Epithelial cell of esophagus (primary cell): ENCODE measurements at regions not wholly inside any gene's neighbourhood (a gene's known extent, or its start where the extent isn't known, plus 50 kb on each side); places are given as distances from the start of the nearest gene placed in this dataset.
"Not testable (repeated sequence)": the region's sequence is repeated elsewhere in the genome, so short reads cannot be mapped to it uniquely, and the experiment has no call there.

ENCODE experiments used
- DNase-seq: peaks from one replicate; pipeline ENCODE4 v3.0.0; 2010; ENCODE audit warnings: low read depth
- H3K4me3 ChIP-seq: 2 replicates; pipeline ENCODE4 v1.5.1; 2011; ENCODE audit warnings: mild to moderate bottlenecking, low read length, control low read depth
- CTCF ChIP-seq: IDR thresholded peaks from 2 replicates; pipeline ENCODE4 v1.5.1; 2011; ENCODE audit warnings: low read depth, mild to moderate bottlenecking, low read length, control low read depth, inconsistent platforms; ENCODE audit not compliant: insufficient read depth; ENCODE audit errors: missing control alignments

- DNase-seq, result no peak
- no peak for TF ChIP-seq CTCF
These were observed 82.9 kb downstream of the ZNF737 start for GRCh38 chr19:20482721-20483120.

DNA sequence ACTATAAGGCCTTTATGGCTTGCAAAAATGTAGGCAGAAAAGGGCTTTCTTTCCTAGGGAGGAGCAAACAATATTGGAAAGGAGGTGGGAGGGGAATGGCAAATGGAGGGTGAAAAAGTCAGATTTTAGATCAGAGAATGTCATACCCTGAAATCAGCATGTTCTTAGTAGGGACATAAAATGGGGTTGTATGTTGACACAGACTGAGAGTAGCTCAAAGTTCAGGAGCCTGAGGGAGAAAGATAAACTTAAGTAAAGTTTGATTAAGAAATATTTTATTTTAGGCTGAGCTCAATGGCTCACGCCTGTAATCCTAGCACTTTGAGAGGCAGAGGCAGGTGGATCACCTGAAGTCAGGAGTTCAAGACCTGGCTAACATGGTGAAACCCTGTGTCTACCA lies 83.8 kb downstream of the ZNF737 start:
- no peak for TF ChIP-seq CTCF
- no peak overlapping the region for H3K4me3 ChIP-seq
- no peak for DNase-seq

More at GRCh38 chr19:20482721-20483120, 82.9 kb downstream of the ZNF737 start:
- no peak overlapping the region for H3K4me3 ChIP-seq

DNA sequence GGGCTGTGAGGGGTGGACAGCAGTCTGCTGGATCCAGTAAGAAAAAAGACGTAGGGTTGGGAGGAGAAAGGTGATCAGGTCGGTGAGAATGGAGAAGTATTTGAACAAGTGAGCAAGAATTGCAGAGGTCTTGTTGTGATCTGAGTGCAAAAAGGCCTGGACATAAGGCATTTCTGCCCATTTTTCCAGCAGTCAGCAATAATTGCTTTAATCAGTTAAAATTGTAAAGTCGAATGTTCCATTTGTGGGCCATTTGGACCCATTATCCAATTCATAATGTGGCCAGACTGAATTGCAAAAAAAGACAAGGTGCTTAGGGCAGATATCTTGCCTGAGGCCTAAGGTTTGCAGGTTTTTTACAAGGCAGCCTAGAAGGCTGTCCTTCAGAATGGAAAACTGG lies 86.1 kb downstream of the ZNF737 start:
- DNase-seq, result no peak
- TF ChIP-seq CTCF, result no peak
- H3K4me3 ChIP-seq, result no peak overlapping the region

GRCh38 chr19:20478936-20479335 lies 86.6 kb downstream of the ZNF737 start:
- H3K4me3 ChIP-seq, result no peak overlapping the region
- no peak for DNase-seq
- TF ChIP-seq CTCF, result no peak

DNA sequence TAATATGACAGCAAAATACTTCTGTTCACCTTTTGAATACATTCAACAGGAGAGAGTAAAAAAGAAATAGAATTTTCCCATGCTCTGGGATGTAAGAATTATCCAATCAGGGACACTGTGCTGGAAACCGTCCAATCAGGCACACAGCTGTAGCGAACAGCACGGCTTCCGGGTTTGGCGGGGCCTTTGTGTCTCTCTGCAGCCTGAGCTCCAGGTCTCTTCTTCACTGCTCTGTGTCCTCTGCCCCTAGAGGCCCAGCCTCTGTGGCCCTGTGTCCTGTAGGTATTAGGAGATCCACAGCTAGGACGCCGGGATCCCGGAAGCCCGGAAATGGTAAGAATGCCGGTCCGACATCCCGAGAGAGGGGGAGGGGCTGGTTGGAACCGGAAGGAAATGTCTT lies 92.7 kb downstream of the ZNF737 start:
- no peak for DNase-seq
- TF ChIP-seq CTCF, result no peak
- H3K4me3 ChIP-seq, result no peak overlapping the region

- H3K4me3 ChIP-seq, result no peak overlapping the region
- DNase-seq, result no peak
- no peak for TF ChIP-seq CTCF
These were observed 94.2 kb downstream of the ZNF737 start for GRCh38 chr19:20471431-20471830.

GRCh38 chr19:20470345-20471135 lies 95.0 kb downstream of the ZNF737 start:
- H3K4me3 ChIP-seq, result no peak overlapping the region
- DNase-seq, result no peak
- TF ChIP-seq CTCF, result no peak

DNA sequence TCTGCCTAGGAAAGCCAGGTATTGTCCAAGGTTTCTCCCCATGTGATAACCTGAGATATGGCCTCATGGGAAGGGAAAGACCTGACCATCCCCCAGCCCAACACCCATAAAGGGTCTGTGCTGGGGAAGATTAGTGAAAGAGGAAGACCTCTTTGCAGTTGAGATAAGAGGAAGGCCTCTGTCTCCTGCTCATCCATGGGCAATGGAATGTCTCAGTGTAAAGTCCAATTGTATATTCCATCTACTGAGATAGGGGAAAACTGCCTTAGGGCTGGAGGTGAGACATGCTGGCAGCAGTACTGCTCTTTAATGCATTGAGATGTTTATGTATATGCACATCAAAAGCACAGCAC lies 99.0 kb downstream of the ZNF737 start:
- DNase-seq, H3K4me3 ChIP-seq: not testable (repeated sequence)

- H3K4me3 ChIP-seq, result not testable (repeated sequence)
- DNase-seq, result peak; percentile 5
These were observed 99.5 kb downstream of the ZNF737 start for GRCh38 chr19:20465922-20466637.
